Thyroid gland (tissue), 4 donors: ENCODE measurements at regions not wholly inside any gene's neighbourhood (a gene's known extent, or its start where the extent isn't known, plus 50 kb on each side); places are given as distances from the start of the nearest gene placed in this dataset.
A peak's percentile ranks its signal among the peaks of the same experiment; 100 is the strongest.

Experiments used
- DNase-seq, 2 donors: peaks; one replicate each; pipeline ENCODE4 v3.0.0-alpha.2; 2019
- H3K27ac ChIP-seq, 3 donors: fragments of 200-600 bp; sonication (generic); 1 replicate in 2 of 3; 2 replicates in 1 of 3; pipeline ENCODE4 v1.5.1; 2016 to 2019; ENCODE audit warnings: mild to moderate bottlenecking in 1 of 3, moderate library complexity in 1 of 3
- H3K27me3 ChIP-seq: fragments of 200-600 bp; sonication (generic); one replicate; pipeline ENCODE4 v1.5.1; 2019
- H3K36me3 ChIP-seq, 2 donors: fragments of 200-600 bp; sonication (generic); one replicate each; pipeline ENCODE4 v1.5.1; 2016 to 2019
- H3K4me1 ChIP-seq, 2 donors: fragments of 200-600 bp; sonication (generic); one replicate each; pipeline ENCODE4 v1.5.1; 2017 to 2019
- H3K4me3 ChIP-seq, 3 donors: fragments of 200-600 bp; sonication (generic); replicated peaks in 1 of 3; 1 replicate in 2 of 3; 2 replicates in 1 of 3; pipeline ENCODE4 v1.5.1; 2016; ENCODE audit warnings: mild to moderate bottlenecking in 1 of 3
- H3K9me3 ChIP-seq: fragments of 200-600 bp; sonication (generic); one replicate; pipeline ENCODE4 v1.5.1; 2017
- POLR2A ChIP-seq, 2 donors: fragments of 450-650 bp; IDR thresholded peaks; one replicate each; pipeline ENCODE4 v1.6.1; 2017; ENCODE audit warnings: antibody characterized with exemption in 2 of 2, mild to moderate bottlenecking in 2 of 2, moderate library complexity in 1 of 2
- WGBS, 2 donors: methylation state at CpG; one replicate each; pipeline ENCODE4 v1.1.5; 2017; 5-methylcytosine and 5-hydroxymethylcytosine counted together
- intact Hi-C: fragments of 100-400 bp; cut with DNase I; formaldehyde crosslinking; loops from one replicate; pipeline ENCODE4 v1.15.1; 2023
- TF ChIP-seq, protein P1 (sequence below), 6 experiments: fragments of 200-600 bp in 3 of 6; fragments of 450-650 bp in 3 of 6; sonication (generic) in 3 of 6; IDR thresholded peaks; one replicate each; pipeline ENCODE4 v1.5.1; 2016 to 2019; ENCODE audit warnings: antibody characterized with exemption in 6 of 6, mild to moderate bottlenecking in 2 of 6, inconsistent platforms in 1 of 6, moderate library complexity in 1 of 6

DNA sequence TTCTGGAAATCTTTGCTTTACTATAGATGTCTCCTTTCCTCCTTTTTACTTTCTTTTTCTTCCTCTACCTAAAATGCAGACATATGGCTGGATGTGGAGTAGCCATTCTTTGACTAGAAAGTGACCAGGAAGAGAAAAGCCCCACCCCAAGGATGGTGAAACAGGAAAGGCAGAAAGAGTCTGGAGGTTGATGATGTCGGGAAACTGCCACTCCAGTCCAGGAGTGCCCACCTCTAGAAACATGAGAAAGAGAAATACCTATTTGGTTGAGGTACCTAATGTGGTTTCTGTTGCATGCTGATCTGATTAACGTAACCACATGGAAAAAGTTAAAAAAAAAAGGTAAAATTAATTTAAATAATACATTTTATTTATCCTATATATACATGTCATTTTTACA, 55.2 kb upstream of the SSR3 start:
- 53 to 90% methylated on average over 2 of the region's 2 CpGs for WGBS, 2 donors
- H3K4me3 ChIP-seq = no peak overlapping the region
- H3K4me1 ChIP-seq = peaks cover 2 to 26% of the 10 kb centered on the region in 2 donors
- no peaks in the 10 kb centered on the region for H3K27me3 ChIP-seq
- DNase-seq = no peak
- no peak overlapping the region for H3K27ac ChIP-seq
- H3K36me3 ChIP-seq = no peaks in the 10 kb centered on the region
- TF ChIP-seq, protein P1, sequence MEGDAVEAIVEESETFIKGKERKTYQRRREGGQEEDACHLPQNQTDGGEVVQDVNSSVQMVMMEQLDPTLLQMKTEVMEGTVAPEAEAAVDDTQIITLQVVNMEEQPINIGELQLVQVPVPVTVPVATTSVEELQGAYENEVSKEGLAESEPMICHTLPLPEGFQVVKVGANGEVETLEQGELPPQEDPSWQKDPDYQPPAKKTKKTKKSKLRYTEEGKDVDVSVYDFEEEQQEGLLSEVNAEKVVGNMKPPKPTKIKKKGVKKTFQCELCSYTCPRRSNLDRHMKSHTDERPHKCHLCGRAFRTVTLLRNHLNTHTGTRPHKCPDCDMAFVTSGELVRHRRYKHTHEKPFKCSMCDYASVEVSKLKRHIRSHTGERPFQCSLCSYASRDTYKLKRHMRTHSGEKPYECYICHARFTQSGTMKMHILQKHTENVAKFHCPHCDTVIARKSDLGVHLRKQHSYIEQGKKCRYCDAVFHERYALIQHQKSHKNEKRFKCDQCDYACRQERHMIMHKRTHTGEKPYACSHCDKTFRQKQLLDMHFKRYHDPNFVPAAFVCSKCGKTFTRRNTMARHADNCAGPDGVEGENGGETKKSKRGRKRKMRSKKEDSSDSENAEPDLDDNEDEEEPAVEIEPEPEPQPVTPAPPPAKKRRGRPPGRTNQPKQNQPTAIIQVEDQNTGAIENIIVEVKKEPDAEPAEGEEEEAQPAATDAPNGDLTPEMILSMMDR (IDR thresholded peaks at IDR 0.05) = no peak
- TF ChIP-seq POLR2A (IDR thresholded peaks at IDR 0.05) = no peak
- intact Hi-C loops = no loop called here
- H3K9me3 ChIP-seq = no peaks in the 10 kb centered on the region

DNA sequence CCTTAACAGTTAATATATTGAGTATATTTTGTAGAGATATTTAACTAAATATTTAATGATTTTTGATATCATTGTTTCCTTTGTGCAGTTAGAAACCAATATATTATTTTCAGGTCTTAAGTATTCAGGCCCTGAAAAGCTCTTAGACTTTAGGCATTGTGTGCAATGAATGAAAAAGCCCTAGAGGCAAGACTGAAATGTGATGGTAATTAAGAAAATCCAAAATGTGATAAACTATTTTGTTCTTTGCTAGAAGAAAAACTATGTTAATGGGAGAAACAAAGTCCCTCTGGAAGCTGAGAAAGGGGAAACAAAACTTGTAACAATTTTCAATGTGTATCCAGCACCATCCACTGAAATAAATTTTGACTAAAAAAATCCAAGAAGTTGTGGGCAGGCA, 54.6 kb upstream of the SSR3 start:
- TF ChIP-seq POLR2A (IDR thresholded peaks at IDR 0.05) = no peak
- TF ChIP-seq, protein P1 (IDR thresholded peaks at IDR 0.05) = no peak
- H3K9me3 ChIP-seq = no peaks in the 10 kb centered on the region
- H3K27ac ChIP-seq = no peak overlapping the region
- no peaks in the 10 kb centered on the region for H3K36me3 ChIP-seq
- intact Hi-C loops = no loop called here
- no peak overlapping the region for H3K4me3 ChIP-seq
- no peaks in the 10 kb centered on the region for H3K27me3 ChIP-seq
- DNase-seq = no peak
- peaks cover 3 to 21% of the 10 kb centered on the region in 2 donors for H3K4me1 ChIP-seq

DNA sequence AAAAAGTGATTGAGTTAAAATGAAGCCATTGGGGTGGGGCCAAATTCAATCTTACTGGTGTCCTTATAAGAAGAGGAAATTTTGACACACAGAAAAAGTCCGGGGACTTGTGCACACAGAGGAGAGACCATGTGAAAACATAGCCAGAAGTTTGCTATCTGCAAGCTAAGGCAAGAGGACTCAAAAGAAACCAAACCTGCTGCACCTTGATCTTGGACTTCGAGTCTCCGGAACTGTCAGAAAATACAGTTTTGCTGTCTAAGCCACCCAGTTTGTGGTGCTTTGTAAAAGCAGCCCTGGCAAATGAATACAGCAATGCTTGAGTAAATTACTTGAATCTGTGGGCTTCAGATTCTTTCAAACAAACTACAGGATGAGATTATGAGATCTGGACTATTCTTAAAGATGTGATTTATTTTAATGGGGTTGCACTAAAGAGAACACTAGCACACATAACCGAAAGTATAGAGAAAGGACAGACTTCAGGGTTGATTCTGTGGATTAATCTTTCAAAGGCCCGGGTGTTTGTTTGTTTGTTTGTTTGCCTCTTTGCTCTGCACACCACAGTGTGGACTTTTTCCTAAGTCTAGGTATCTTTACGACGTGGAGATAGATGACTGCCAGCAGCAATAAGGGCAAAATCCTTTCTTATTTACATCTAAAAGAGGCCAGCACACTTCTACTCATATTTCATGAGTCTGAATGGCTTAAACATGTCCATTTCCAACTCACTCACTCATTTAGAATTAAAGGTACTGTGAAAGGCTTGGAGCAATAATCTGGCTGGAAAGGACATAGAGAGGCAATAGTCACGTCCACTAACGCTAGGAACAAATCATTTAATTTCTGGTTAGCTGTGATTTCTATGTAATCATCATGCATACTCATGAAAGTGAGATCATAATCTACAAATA, 53.9 kb upstream of the SSR3 start:
- H3K27ac ChIP-seq = no peak overlapping the region
- no peaks in the 10 kb centered on the region for H3K36me3 ChIP-seq
- H3K27me3 ChIP-seq = no peaks in the 10 kb centered on the region
- no peak for DNase-seq
- 78 to 90% methylated on average over 9 of the region's 9 CpGs for WGBS, 2 donors
- no peaks in the 10 kb centered on the region for H3K9me3 ChIP-seq
- TF ChIP-seq POLR2A (IDR thresholded peaks at IDR 0.05) = no peak
- TF ChIP-seq, protein P1 (IDR thresholded peaks at IDR 0.05) = no peak
- intact Hi-C loops = no loop called here
- H3K4me3 ChIP-seq = no peak overlapping the region
- H3K4me1 ChIP-seq = peaks cover 3 to 16% of the 10 kb centered on the region in 2 donors

DNA sequence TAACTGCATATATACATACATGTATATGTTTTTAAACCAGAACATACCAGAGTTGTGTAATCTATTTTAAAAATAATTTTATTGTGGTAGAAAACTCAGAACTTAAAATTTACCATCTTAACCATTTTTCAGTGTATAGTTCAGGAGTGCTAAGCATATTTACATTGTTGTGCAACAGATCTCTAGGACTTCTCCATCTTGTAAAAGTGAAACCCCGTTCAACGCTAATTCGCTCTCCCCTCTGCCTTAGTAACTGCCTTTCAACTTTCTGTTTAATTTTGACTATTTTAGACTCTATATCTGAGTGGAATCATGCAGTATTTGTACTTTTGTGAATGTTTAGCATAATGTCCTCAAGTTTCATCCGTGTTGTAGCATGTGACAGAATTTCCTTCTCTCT, 51.8 kb upstream of the SSR3 start:
- H3K27me3 ChIP-seq = no peaks in the 10 kb centered on the region
- no peak for DNase-seq
- 84 to 87% methylated on average over 4 of the region's 4 CpGs for WGBS, 2 donors
- peaks cover 3 to 16% of the 10 kb centered on the region in 2 donors for H3K4me1 ChIP-seq
- TF ChIP-seq, protein P1 (IDR thresholded peaks at IDR 0.05) = no peak
- no peak for TF ChIP-seq POLR2A (IDR thresholded peaks at IDR 0.05)
- H3K9me3 ChIP-seq = no peaks in the 10 kb centered on the region
- H3K36me3 ChIP-seq = no peaks in the 10 kb centered on the region
- intact Hi-C loops = no loop called here
- H3K27ac ChIP-seq = peak overlapping the region in 2 of 3 donors; percentile 92
- H3K4me3 ChIP-seq = no peak overlapping the region
